ENCODE measurements at regions not wholly inside any gene's neighbourhood (a gene's known extent, or its start where the extent isn't known, plus 50 kb on each side); places are given as distances from the start of the nearest gene placed in this dataset.

DNA sequence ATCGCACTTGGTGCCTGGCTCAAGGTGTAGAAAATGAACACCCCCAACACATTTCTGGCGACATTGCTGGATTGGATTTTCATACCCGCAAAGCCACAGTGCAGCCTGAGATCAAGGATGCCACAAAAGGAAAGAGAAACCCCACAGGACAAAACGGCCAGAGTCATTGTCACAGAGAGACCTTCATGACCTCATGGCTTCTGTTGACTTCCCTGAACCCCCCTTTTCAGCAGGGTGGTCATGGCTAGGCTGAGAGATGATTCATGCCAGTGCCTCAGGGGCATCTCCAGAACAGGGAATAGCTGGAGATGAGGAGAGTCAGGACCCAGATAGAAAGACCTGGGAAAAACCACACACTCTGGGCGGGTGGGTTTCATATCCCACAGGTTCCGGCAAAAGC is 122.0 kb downstream of the C16orf95 start:
- H3K36me3 ChIP-seq (ENCODE audit: control insufficient read depth, insufficient read depth, low read length), result no peaks in the 10 kb centered on the region
- TF ChIP-seq, protein P1, sequence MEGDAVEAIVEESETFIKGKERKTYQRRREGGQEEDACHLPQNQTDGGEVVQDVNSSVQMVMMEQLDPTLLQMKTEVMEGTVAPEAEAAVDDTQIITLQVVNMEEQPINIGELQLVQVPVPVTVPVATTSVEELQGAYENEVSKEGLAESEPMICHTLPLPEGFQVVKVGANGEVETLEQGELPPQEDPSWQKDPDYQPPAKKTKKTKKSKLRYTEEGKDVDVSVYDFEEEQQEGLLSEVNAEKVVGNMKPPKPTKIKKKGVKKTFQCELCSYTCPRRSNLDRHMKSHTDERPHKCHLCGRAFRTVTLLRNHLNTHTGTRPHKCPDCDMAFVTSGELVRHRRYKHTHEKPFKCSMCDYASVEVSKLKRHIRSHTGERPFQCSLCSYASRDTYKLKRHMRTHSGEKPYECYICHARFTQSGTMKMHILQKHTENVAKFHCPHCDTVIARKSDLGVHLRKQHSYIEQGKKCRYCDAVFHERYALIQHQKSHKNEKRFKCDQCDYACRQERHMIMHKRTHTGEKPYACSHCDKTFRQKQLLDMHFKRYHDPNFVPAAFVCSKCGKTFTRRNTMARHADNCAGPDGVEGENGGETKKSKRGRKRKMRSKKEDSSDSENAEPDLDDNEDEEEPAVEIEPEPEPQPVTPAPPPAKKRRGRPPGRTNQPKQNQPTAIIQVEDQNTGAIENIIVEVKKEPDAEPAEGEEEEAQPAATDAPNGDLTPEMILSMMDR (conservative IDR thresholded peaks at IDR 0.05 in 1 of 2, IDR thresholded peaks at IDR 0.05 in 1 of 2; ENCODE audit: low read depth in 1 of 2, low read length in 2 of 2), result no peak
- no peak for TF ChIP-seq EZH2 (IDR thresholded peaks at IDR 0.05; ENCODE audit: low read length, missing control alignments)
- no peaks in the 10 kb centered on the region for H3K4me1 ChIP-seq (ENCODE audit: control insufficient read depth, extremely low read depth, insufficient read depth, low read length)
- no peaks in the 10 kb centered on the region for H3K79me2 ChIP-seq (ENCODE audit: control insufficient read depth, insufficient read depth, low read length)
- H3K4me2 ChIP-seq (ENCODE audit: extremely low read depth, insufficient read depth, low read length), result no peak overlapping the region
- no peak overlapping the region for H2AFZ ChIP-seq (ENCODE audit: low read length)
- no peaks in the 10 kb centered on the region for H4K20me1 ChIP-seq (ENCODE audit: control insufficient read depth, extremely low read depth, insufficient read depth, low read length)
- H3K27ac ChIP-seq (ENCODE audit: insufficient read depth, low read length), result no peak overlapping the region
- no peak for DNase-seq (ENCODE audit: low read depth in 2 of 2)
- H3K27me3 ChIP-seq (ENCODE audit: control insufficient read depth, insufficient read depth, low read length), result no peaks in the 10 kb centered on the region
- no peak overlapping the region for H3K9ac ChIP-seq (ENCODE audit: insufficient read depth, low read length)
- no peaks in the 10 kb centered on the region for H3K9me3 ChIP-seq (ENCODE audit: control insufficient read depth, insufficient read depth, low read depth, low read length)
- no peak overlapping the region for H3K4me3 ChIP-seq (replicated peaks in 1 of 4; ENCODE audit: control extremely low read depth in 1 of 4, insufficient read depth in 1 of 4, low read depth in 3 of 4, low read length in 4 of 4)

DNA sequence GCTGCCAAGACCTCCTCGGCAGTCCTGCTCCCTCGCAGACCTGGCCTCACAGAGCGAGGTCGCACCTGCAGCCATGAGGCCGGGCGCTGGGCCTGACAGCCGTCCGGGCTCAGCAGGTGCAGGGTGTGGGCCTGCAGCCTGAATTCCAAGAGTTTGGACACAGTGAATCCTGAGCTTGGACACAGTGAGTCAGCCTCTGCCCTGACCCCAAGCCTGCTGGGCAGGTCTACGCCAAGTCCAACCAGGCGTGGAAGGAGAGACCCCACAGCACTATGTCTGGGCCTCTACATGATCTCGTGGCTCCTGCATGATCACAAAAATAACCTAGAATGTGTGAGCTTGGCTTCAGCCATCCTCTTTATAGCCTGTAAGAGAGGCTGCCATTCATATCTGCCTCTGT is 121.0 kb downstream of the C16orf95 start:
- no peak overlapping the region for H3K4me3 ChIP-seq (replicated peaks in 1 of 4; ENCODE audit: control extremely low read depth in 1 of 4, insufficient read depth in 1 of 4, low read depth in 3 of 4, low read length in 4 of 4)
- no peaks in the 10 kb centered on the region for H3K79me2 ChIP-seq (ENCODE audit: control insufficient read depth, insufficient read depth, low read length)
- H3K27ac ChIP-seq (ENCODE audit: insufficient read depth, low read length), result no peak overlapping the region
- H3K9ac ChIP-seq (ENCODE audit: insufficient read depth, low read length), result no peak overlapping the region
- no peak for DNase-seq (ENCODE audit: low read depth in 2 of 2)
- no peak overlapping the region for H3K4me2 ChIP-seq (ENCODE audit: extremely low read depth, insufficient read depth, low read length)
- H3K4me1 ChIP-seq (ENCODE audit: control insufficient read depth, extremely low read depth, insufficient read depth, low read length), result peaks cover 5% of the 10 kb centered on the region
- H3K36me3 ChIP-seq (ENCODE audit: control insufficient read depth, insufficient read depth, low read length), result no peaks in the 10 kb centered on the region
- no peaks in the 10 kb centered on the region for H4K20me1 ChIP-seq (ENCODE audit: control insufficient read depth, extremely low read depth, insufficient read depth, low read length)
- H3K9me3 ChIP-seq (ENCODE audit: control insufficient read depth, insufficient read depth, low read depth, low read length), result no peaks in the 10 kb centered on the region
- H3K27me3 ChIP-seq (ENCODE audit: control insufficient read depth, insufficient read depth, low read length), result no peaks in the 10 kb centered on the region
- H2AFZ ChIP-seq (ENCODE audit: low read length), result no peak overlapping the region
- TF ChIP-seq EZH2 (IDR thresholded peaks at IDR 0.05; ENCODE audit: low read length, missing control alignments), result no peak
- TF ChIP-seq, protein P1 (conservative IDR thresholded peaks at IDR 0.05 in 1 of 2, IDR thresholded peaks at IDR 0.05 in 1 of 2; ENCODE audit: low read depth in 1 of 2, low read length in 2 of 2), result no peak

DNA sequence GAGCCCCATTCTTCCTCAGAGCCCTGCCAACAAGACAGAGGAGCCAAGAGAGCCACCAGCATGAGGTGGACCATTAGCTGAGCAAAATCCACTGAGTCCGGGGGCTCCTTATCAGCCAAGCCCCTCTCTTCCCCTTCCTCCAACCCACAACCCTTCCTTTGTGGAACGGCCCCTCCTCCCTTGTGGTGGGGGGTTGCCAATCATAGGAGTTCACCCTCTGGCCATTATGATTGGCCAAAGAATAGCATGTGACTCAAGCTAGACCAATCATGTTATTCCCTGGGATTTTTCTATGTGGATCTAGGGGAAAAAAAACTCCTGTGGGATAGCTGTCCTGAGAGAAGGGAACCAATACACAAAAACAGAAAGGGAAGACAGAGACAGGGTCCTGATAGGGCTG is 120.5 kb downstream of the C16orf95 start:
- Histone ChIP-seq H3K27ac (ENCODE audit: insufficient read depth, low read length) (no peak overlapping the region), H3K9me3 (ENCODE audit: control insufficient read depth, insufficient read depth, low read depth, low read length) (no peaks in the 10 kb centered on the region), H3K4me2 (ENCODE audit: extremely low read depth, insufficient read depth, low read length) (no peak overlapping the region), H3K9ac (ENCODE audit: insufficient read depth, low read length) (no peak overlapping the region), H3K36me3 (ENCODE audit: control insufficient read depth, insufficient read depth, low read length) (no peaks in the 10 kb centered on the region), H3K4me1 (ENCODE audit: control insufficient read depth, extremely low read depth, insufficient read depth, low read length) (peaks cover 5% of the 10 kb centered on the region), H4K20me1 (ENCODE audit: control insufficient read depth, extremely low read depth, insufficient read depth, low read length) (no peaks in the 10 kb centered on the region), H3K27me3 (ENCODE audit: control insufficient read depth, insufficient read depth, low read length) (no peaks in the 10 kb centered on the region), H2AFZ (ENCODE audit: low read length) (no peak overlapping the region), H3K79me2 (ENCODE audit: control insufficient read depth, insufficient read depth, low read length) (no peaks in the 10 kb centered on the region), H3K4me3 (replicated peaks in 1 of 4; ENCODE audit: control extremely low read depth in 1 of 4, insufficient read depth in 1 of 4, low read depth in 3 of 4, low read length in 4 of 4) (no peak overlapping the region)
- TF ChIP-seq, protein P1 (conservative IDR thresholded peaks at IDR 0.05 in 1 of 2, IDR thresholded peaks at IDR 0.05 in 1 of 2; ENCODE audit: low read depth in 1 of 2, low read length in 2 of 2), result no peak
- TF ChIP-seq EZH2 (IDR thresholded peaks at IDR 0.05; ENCODE audit: low read length, missing control alignments), result no peak
- no peak for DNase-seq (ENCODE audit: low read depth in 2 of 2)
